ENCODE measurements at regions not wholly inside any gene's neighbourhood (a gene's known extent, or its start where the extent isn't known, plus 50 kb on each side); places are given as distances from the start of the nearest gene placed in this dataset.
"Not testable (repeated sequence)": the region's sequence is repeated elsewhere in the genome, so short reads cannot be mapped to it uniquely, and the experiment has no call there.

DNA sequence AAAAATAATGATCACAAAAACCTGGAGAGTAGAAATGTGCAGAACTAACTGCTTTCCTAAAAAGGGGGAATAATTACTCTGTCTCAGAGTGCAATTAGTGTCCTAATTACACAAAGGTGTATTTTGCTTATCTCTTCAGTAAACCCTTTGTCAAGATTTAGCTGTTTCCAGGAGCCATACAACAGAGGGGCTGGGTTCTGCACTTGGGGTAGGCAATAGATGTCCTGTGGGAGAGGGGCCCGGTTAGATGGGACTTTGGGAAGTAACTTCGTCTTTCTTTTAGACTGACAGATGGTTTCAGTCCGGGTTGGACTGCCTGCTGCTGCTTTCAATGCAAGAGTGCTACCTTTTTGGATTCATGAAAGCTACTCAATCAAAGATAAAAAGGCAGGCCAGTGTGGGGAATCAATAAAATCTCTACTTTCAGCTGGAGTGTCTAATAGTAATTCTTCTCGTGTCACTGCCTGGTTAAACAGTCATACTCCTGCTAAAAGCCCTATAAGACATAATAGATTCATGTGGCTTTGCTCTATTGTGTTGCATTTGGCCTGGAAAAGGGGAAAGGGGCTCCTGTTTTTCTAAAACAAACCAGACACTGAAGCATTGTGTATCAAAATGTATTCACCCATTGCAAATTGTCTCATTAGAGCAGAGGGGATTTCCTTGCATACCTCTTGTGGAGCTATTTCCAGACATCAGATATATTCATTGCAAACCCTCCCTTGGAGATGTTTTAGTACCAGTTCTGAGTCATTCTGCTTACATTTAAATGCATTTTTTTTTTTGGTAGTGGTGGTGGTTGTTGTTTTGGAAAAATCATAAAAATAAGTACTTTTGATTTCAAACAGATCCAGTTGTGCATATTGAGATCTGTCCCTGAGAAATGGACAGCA lies 83.3 kb upstream of the PCDH8 start:
- no peak for DNase-seq (ENCODE audit: low read depth in 1 of 2, low spot score in 1 of 2)

DNA sequence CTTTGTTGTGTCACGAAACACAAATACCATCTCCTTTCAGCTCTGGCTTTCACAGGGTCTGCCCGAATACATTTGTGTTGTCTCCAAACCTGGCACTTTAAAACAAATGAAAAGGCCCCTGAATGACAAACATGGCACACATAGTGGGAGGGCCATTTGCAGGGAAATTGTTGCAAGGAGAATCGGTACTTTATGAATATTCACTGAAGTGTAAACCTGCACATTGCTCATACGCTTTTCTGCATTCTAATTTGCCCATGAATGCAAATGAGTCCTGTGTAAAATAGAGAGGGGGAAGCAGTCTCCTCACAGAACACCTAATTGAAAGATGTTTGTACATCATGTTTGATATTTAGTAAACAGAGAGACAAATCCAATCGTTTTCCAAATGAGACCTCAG lies 82.7 kb upstream of the PCDH8 start:
- DNase-seq (ENCODE audit: low read depth in 1 of 2, low spot score in 1 of 2) = no peak

DNA sequence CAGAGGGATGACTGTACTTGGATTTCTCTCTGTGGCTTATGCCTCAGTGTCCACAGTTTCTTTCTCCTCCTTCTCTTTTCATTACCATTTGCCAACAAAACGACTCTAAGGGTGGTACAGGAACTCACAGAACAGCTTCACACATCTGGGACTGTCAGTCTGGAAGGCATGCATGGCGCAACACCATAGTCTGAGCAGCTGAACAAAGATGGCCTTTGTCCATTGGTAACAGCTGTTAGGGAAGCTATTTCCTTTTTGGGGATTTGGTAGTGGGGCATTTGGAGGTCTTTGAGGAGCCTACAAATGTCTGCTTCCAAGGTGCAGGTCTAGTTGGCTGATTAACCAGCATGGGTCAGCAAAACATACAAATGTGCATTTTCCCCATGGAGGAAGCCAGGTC lies 81.4 kb upstream of the PCDH8 start:
- DNase-seq (ENCODE audit: low read depth in 1 of 2, low spot score in 1 of 2) = no peak

DNA sequence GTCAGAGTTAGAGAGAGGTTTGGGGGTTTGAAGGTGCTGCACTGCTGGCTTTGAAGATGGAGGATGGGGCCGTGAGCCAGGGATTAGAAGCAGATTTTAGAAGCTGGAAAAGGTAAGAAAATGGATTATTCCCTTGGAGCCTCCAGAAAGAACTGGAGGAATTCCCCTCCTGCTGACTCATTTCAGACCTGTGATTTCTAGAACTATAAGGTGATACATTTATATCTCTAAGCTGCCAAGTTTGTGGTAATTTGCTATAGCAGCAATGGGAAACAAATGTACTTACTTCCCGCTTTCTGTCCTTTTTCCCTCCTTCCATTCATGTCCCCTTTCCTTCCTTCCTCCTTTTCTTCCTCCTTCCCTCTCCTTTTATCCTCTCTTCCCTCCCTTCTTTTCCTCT lies 78.5 kb upstream of the PCDH8 start:
- DNase-seq (ENCODE audit: low read depth in 1 of 2, low spot score in 1 of 2) = no peak

DNA sequence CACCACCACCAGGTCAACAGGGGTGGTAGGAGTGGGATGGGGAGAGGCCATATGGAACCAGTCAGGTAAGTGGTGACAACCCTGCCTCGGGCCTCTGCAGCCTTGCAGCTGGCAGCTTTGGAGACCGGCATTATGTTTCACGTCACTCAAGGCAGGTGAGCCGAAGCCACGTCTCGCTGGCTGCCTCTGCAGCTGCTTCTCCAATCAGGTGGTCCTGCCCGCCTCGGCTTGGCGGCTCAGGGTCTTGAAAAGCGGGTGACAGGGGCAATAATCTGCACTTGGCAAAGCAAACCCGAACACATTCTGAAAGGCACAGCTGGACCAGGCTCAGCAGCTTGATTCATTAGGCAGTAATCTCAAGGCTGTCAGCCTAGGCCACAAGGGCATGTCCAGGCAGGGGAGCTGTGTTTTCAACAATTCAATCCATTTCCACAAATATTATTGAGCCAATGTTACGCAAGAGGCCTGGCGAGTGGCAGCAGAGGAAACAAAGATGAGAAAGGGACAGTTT lies 77.4 kb upstream of the PCDH8 start:
- no peak for DNase-seq (ENCODE audit: low read depth in 1 of 2, low spot score in 1 of 2)

DNA sequence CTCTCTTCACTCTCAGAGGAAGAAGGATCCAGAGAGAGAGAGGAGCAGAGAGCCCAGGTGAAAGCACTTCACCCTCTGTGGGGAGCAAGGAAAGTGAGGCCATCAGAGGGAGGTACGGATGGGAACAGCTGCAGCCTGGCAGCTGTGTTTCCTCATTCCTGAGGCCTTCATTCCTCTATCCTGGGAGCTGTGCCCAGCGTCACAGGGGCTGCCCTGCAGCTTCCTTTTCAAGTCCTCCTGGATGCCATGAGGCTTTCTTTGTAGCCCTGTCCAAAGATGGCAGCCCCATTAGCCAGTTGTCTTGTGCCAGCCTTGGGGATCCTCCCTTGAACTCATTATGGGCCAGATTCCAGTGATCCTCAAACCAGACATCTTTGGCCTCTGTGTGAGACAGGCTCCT lies 76.8 kb upstream of the PCDH8 start:
- DNase-seq (ENCODE audit: low read depth in 1 of 2, low spot score in 1 of 2) = no peak

DNA sequence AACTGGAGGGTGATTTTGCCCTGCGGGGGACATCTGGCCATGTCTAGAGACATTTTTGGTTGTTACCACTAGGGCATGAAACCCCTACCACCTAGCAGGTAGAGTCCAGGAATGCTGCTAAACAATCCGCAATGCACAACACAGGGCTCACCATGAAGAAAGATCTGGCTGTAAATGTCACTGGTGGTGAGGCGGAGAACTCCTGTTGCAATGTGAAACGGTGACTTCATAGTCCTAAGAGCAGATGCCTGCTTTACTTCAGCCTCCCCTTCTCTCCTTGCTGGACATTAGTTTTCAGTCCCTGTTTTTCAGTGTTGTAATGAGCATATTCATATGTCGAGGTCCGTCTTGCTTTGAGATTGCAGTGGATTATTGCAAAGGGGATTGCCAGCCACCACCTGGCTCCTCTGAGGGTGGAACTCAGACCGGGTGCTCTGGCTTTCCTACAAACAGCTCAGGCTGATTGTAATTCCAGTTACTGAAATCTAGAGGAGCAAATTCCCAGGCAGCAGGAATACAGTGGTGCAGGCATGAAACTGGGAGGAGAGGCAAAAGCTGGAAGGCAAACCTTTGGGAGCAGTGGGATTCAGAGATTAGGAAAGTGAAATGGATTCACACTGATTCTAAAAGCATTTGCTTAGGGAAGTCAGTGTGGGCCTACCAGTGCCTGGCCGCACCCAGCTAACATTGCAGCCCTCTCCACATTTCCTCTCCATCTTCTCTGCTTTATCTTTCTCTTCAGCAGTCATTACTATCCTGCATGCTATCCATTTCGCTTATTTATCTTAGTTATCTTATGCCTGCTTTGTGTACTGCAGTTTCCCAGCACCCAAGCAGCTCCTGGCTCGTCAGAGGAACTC lies 76.1 kb upstream of the PCDH8 start:
- no peak for DNase-seq (ENCODE audit: low read depth in 1 of 2, low spot score in 1 of 2)

DNA sequence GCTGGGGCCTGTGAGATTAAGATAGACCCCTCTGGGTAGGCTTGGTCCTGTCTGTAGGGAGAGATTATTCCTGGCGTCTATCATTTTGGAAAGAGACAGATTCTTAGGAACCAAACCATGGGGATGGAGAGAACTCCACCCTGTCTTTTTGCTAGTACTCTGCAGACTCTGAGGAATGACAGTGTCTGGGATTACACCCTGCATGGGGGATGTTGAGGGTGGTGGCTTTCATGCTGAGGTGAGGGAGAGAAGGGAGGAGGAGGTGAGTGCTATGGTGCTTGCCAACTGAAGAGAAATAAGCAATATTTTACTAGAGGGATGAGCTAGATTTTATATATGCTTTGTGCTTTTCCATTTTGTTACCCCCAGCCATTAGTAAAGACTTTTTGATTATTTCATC lies 74.5 kb upstream of the PCDH8 start:
- DNase-seq (ENCODE audit: low read depth in 1 of 2, low spot score in 1 of 2) = no peak

DNA sequence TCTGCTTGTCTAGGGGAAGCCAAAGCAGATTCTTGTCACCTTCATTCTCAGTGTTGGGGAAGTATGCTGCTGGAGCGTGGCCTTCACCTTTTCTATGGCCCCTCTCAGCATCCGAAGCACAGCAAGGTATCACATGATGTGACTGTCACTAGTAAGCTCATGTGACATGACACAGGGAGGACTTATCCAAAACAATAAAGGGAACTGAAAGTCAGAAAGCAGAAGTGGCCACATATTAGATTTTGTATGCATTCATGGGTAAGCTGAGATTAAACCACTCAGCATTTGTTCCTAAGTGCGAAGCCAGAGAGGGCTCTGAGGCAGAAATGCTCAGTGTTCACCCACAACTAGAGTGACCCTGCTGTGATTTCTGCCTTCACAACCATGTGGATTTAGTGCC lies 72.8 kb upstream of the PCDH8 start:
- DNase-seq (ENCODE audit: low read depth in 1 of 2, low spot score in 1 of 2) = no peak

DNA sequence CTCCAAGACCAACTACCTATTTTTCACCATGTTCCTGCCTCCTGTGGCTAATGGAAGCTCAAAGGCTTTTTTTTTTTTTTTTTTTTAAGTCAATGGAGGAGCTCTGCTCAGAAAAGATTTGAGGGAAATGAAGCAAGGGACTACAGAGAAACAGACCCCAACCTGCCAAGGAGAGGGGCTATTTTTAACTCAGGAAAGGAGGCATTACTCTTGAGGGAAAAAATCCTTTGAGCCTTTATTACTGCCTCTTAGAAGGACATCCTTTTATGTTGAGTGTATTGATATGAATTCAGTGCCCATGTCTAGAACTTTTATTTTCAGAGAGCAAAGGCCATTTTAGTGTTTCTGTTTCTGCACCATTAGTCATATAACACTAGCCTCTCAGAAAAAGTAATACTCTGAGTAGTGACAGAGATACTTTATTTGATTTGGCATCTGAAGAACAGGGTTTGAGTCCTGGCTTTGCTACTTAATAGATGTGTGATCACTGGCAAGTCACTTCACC lies 68.1 kb upstream of the PCDH8 start:
- no peak for DNase-seq (ENCODE audit: low read depth in 1 of 2, low spot score in 1 of 2)

DNA sequence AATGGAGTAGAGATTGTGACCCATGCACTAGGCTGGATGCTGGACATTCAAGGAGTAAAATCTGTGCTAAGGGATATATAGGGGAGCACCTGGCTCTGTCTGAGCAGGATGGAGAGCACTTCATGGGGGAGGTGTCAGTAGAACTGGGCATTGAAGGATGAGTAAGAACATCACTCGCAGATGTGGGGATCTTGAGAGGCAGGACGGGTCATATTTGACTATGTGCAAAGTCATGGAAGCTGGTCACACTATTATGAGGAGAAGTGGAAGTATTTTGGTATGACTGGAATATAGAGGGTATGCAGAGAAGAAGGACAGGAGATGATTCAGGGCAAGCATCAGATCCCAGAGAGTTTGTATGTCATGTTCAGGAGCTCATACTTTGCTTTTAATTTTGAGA lies 62.9 kb upstream of the PCDH8 start:
- no peak for DNase-seq (ENCODE audit: low read depth in 1 of 2, low spot score in 1 of 2)

DNA sequence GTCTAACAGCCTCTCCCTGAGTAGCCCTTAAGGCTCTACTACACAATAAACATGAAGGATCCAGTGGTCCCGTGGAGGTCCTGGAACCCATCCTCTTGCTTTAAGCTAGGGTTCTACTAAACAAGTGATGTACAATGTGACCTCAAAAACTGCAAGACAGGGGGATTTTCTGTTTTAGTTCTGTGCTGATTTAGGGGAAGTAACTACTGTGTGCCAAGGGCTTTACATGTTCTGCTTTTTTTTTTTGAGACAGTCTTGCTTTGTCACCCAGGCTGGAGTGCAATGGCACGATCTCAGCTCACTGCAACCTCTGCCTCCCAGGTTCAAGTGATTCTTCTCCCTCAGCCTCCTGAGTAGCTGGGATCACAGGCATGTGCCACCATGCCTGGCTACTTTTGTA lies 61.9 kb upstream of the PCDH8 start:
- not testable (repeated sequence) for DNase-seq (ENCODE audit: low read depth in 1 of 2, low spot score in 1 of 2)

DNA sequence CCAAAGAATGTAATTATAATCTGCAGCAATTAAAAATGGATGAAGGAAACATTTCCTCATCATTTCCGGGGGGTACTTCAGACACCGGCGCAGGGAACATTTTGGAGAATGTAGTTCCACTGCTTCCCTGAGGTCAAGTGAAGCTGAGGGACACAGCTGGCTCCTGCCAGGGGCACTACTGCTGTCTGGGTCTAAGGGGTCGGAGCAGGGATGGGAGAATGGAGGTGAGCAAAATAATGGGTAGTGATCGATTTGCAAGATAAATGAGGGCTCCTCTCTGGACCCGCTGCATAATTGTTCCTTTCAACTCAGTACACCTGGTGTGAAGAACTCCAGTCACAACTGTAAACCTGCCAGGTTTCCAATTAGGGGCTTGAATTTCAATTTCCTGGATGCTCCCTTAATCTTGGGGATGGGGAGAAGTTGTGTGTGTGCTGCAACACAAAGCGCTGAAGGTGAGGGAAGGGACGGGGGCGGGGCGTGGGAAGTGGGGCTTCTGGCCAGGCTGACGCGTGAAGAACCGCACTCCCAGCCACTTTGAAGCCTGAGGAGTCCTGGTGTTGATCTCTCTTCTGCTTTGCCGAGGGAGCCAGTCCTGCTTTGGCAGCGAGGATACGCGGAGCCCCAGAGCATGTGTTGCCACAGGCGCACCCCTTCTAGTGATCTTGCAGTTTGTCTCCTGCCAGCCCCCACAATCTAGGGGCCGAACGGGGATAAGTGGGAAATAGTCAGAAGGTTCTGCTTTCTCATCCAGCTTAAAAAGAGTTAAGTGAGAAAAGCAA lies 57.9 kb upstream of the PCDH8 start:
- DNase-seq (ENCODE audit: low read depth in 1 of 2, low spot score in 1 of 2) = no peak

DNA sequence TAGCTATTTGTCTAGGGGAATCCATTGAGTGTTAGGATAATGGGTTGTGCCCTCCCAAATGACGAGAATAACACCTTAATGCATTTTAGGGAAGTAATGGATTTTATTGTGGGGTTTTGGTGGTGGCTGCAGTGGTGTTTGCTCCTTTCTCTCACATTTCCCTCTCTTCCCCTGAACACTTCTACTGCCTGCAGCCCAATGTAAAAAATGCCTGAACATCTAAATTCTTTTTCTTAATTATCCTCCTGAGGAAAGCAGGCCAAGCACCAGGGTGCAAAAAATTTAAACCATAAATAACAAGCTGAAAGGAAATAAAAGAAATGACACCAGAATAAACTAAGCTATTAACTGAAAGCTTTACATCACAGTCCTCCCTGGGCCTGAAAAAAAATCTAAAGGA lies 57.3 kb upstream of the PCDH8 start:
- no peak for DNase-seq (ENCODE audit: low read depth in 1 of 2, low spot score in 1 of 2)

DNA sequence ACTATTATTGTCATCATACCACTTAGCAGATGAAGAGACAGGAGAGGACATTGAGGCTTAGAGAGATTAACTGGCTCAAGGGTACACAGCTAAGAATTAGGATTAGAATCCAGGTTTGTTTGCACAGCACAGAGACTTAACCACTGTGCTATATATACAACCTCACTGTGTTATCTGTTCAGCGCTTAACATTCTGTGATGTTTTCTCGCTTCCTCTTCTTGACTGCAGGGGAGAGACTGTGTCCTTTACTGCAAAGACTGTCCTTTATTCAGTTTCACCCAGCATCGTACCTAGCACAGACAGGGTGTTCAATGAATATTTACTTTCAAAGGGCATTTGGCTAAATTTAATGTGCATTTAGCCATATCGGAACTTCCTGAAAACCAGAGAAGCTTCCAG lies 54.9 kb upstream of the PCDH8 start:
- DNase-seq (ENCODE audit: low read depth in 1 of 2, low spot score in 1 of 2) = no peak

DNA sequence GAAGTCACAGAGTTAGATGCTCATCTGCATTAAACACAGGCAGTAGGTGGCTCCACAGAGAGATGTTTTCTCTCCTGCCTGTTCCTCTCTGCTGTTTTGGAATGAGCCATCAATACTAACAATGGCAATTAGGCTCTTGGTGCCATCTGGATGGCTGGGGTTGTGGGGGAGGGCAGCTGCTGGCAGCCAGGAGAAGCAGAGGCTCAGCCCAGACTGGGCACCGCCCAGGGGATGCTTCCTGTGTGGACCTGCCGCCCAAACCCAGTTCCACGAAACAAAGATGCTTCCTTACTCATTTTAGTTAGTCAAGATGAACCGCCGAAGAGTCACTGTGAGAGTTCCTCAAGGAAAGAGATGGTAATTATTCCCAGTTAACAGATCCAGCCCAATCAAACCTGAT lies 50.8 kb upstream of the PCDH8 start:
- DNase-seq (ENCODE audit: low read depth in 1 of 2, low spot score in 1 of 2) = no peak

Measured in activated T-helper 1 cell treated with anti-CD3 and anti-CD28 coated beads, Interleukin-2, amount 50 U/mL, for 16 hours (primary cell).